DND-41 (cell line): ENCODE measurements at regions not wholly inside any gene's neighbourhood (a gene's known extent, or its start where the extent isn't known, plus 50 kb on each side); places are given as distances from the start of the nearest gene placed in this dataset.
"Not testable (repeated sequence)": the region's sequence is repeated elsewhere in the genome, so short reads cannot be mapped to it uniquely, and the experiment has no call there.

ENCODE experiments used
- ATAC-seq: fragments of 200-7000 bp; cut with Tn5 transposase; 3 replicates; pipeline ENCODE4 v1.9.1; 2021; ENCODE audit warnings: low read depth; ENCODE audit not compliant: insufficient read depth
- DNase-seq: peaks from one replicate; pipeline ENCODE4 v3.0.0-alpha.2; 2020
- H2AFZ ChIP-seq: 2 replicates; pipeline ENCODE4 v1.6.0; 2012; ENCODE audit warnings: low read depth, low read length
- H3K27ac ChIP-seq: 2 replicates; pipeline ENCODE4 v1.5.1; 2012; ENCODE audit warnings: low read length, inconsistent platforms
- H3K27me3 ChIP-seq: fragments of 200-600 bp; sonication (generic); 2 replicates; pipeline ENCODE4 v1.6.0; 2012; ENCODE audit warnings: low read length, mild to moderate bottlenecking, inconsistent platforms; ENCODE audit not compliant: insufficient read depth, poor library complexity
- H3K36me3 ChIP-seq: 2 replicates; pipeline ENCODE4 v1.5.1; 2012; ENCODE audit warnings: low read length, inconsistent platforms; ENCODE audit not compliant: insufficient read depth
- H3K4me1 ChIP-seq: 2 replicates; pipeline ENCODE4 v1.5.1; 2012; ENCODE audit warnings: mild to moderate bottlenecking, low read length; ENCODE audit not compliant: insufficient read depth
- H3K4me2 ChIP-seq: 2 replicates; pipeline ENCODE4 v1.6.0; 2012; ENCODE audit warnings: mild to moderate bottlenecking, moderate library complexity, low read length, inconsistent platforms; ENCODE audit not compliant: insufficient read depth
- H3K4me3 ChIP-seq, 2 experiments: fragments of 200-600 bp in 1 of 2; shearing (Covaris generic) in 1 of 2; 2 replicates each; pipeline ENCODE4 v1.5.1; 2012 to 2016; ENCODE audit warnings: inconsistent platforms in 2 of 2, low read length in 2 of 2, mild to moderate bottlenecking in 2 of 2, low read depth in 1 of 2, moderate library complexity in 1 of 2
- H3K79me2 ChIP-seq: 2 replicates; pipeline ENCODE4 v1.6.0; 2012; ENCODE audit warnings: low read length, inconsistent platforms; ENCODE audit not compliant: insufficient read depth
- H3K9ac ChIP-seq: 2 replicates; pipeline ENCODE4 v1.6.0; 2012; ENCODE audit warnings: low read depth, mild to moderate bottlenecking, inconsistent platforms, low read length, moderate library complexity
- H3K9me3 ChIP-seq: 2 replicates; pipeline ENCODE4 v1.5.1; 2012; ENCODE audit warnings: low read length, moderate library complexity, mild to moderate bottlenecking, inconsistent platforms; ENCODE audit not compliant: insufficient read depth, severe bottlenecking
- H4K20me1 ChIP-seq: 2 replicates; pipeline ENCODE4 v1.6.0; 2012; ENCODE audit warnings: low read length; ENCODE audit not compliant: insufficient read depth
- EZH2 ChIP-seq: IDR thresholded peaks from 3 replicates; pipeline ENCODE4 v1.6.1; 2012; ENCODE audit warnings: borderline replicate concordance, low read depth, mild to moderate bottlenecking, moderate library complexity, low read length, inconsistent platforms; ENCODE audit not compliant: severe bottlenecking
- TF ChIP-seq, protein P1 (sequence below): IDR thresholded peaks from 2 replicates; pipeline ENCODE4 v1.5.1; 2012; ENCODE audit warnings: borderline replicate concordance, low read length, moderate library complexity, mild to moderate bottlenecking; ENCODE audit not compliant: poor library complexity, severe bottlenecking; ENCODE audit errors: extremely low read depth

DNA sequence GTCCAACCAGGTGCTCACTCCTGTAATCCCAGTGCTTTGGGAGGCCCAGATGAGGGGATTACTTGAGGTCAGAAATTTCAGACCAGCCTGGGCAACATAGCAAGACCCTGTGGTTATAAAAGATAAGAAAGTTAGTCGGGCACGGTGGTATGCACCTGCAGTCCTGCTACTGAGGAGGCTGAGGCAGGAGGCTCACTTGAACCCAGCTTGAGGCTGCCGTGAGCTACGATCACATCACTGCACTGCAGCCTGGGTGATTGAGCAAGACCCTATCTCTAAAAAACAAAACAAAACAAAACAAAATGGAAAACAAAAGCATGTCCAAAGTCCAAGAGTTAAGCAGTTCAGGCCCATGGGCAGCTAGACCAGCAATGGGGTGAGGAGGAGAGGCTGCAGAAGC is 143.2 kb downstream of the IRX5 start:
- no peaks in the 10 kb centered on the region for H3K9me3 ChIP-seq
- H3K4me2 ChIP-seq: no peak overlapping the region
- no peak overlapping the region for H3K27ac ChIP-seq
- no peak overlapping the region for H3K4me3 ChIP-seq
- no peaks in the 10 kb centered on the region for H3K79me2 ChIP-seq
- H2AFZ ChIP-seq: no peak overlapping the region
- no peak for DNase-seq
- H3K9ac ChIP-seq: no peak overlapping the region
- ATAC-seq: no peak
- H3K4me1 ChIP-seq: no peaks in the 10 kb centered on the region
- H4K20me1 ChIP-seq: no peaks in the 10 kb centered on the region
- TF ChIP-seq EZH2: no peak
- TF ChIP-seq, protein P1, sequence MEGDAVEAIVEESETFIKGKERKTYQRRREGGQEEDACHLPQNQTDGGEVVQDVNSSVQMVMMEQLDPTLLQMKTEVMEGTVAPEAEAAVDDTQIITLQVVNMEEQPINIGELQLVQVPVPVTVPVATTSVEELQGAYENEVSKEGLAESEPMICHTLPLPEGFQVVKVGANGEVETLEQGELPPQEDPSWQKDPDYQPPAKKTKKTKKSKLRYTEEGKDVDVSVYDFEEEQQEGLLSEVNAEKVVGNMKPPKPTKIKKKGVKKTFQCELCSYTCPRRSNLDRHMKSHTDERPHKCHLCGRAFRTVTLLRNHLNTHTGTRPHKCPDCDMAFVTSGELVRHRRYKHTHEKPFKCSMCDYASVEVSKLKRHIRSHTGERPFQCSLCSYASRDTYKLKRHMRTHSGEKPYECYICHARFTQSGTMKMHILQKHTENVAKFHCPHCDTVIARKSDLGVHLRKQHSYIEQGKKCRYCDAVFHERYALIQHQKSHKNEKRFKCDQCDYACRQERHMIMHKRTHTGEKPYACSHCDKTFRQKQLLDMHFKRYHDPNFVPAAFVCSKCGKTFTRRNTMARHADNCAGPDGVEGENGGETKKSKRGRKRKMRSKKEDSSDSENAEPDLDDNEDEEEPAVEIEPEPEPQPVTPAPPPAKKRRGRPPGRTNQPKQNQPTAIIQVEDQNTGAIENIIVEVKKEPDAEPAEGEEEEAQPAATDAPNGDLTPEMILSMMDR: no peak
- H3K27me3 ChIP-seq: no peaks in the 10 kb centered on the region
- no peaks in the 10 kb centered on the region for H3K36me3 ChIP-seq

DNA sequence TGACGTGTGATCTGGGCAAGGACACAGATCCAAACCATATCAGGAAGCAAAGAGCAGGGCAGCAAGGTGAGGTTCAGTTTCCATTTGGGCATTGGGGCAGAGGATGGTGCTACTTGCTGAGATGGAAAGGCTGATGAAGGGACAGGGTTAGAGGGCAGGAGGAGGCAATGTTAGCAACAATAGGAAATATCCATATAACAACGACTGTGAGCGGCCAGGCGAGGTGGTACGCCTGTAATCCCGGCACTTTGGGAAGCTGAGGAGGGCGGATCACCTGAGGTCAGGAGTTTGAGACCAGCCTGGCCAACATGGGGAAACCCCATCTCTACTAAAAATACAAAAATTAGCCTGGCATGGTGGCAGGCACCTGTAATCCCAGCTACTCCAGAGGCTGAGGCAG is 144.5 kb downstream of the IRX5 start:
- not testable (repeated sequence) for H3K27ac ChIP-seq, H3K9ac ChIP-seq, H3K4me1 ChIP-seq, ATAC-seq, H3K79me2 ChIP-seq, H3K9me3 ChIP-seq, H3K27me3 ChIP-seq, H3K4me2 ChIP-seq, H2AFZ ChIP-seq, DNase-seq, H3K36me3 ChIP-seq, H4K20me1 ChIP-seq, H3K4me3 ChIP-seq

DNA sequence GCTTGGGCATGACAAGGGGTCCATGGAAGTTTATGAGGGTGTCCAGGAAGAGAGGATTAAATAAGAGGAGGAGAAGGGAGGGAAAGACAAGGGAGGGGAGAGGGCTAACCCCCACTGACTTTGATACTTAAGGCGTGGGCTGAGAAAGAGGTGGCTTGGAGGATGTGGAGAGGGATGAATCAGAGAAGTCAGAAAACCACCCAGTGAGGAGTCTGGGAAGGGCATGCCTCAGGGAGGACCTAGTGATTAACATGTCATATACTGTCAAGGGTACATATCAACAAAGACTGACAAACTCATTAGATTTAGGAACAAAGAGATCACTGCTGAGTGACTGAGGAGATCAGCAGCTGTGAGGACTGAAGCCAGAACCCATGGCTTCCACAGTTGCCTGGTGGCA is 145.4 kb downstream of the IRX5 start:
- H3K79me2 ChIP-seq: no peaks in the 10 kb centered on the region
- H2AFZ ChIP-seq: no peak overlapping the region
- H3K36me3 ChIP-seq: no peaks in the 10 kb centered on the region
- H3K9ac ChIP-seq: no peak overlapping the region
- H3K4me2 ChIP-seq: no peak overlapping the region
- H3K9me3 ChIP-seq: no peaks in the 10 kb centered on the region
- DNase-seq (no peak), ATAC-seq (no peak)
- no peak overlapping the region for H3K27ac ChIP-seq
- TF ChIP-seq, protein P1: no peak
- no peak for TF ChIP-seq EZH2
- H3K27me3 ChIP-seq: no peaks in the 10 kb centered on the region
- H4K20me1 ChIP-seq: no peaks in the 10 kb centered on the region
- no peaks in the 10 kb centered on the region for H3K4me1 ChIP-seq
- no peak overlapping the region for H3K4me3 ChIP-seq

DNA sequence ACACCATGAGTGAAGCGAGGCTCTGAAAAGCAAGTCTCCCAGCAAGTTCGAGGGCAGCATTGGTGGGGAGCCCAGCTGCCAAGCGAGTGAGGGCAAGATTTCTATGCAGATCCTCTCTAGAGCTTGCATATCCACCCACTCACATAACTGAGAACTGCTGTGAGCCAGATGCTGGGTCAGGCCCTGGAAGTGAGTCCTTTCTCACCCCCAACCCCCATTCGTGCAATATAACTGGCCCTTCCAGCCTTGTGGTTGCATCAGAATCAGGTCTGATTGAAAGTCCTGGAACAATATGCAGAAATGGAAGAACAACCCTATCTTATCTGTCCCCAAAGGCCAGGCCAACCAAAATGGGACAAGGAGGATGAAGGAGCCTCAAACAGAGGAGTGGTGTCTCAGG is 146.6 kb downstream of the IRX5 start:
- no peaks in the 10 kb centered on the region for H3K36me3 ChIP-seq
- ATAC-seq (no peak), DNase-seq (no peak)
- H3K79me2 ChIP-seq: no peaks in the 10 kb centered on the region
- no peak overlapping the region for H3K4me3 ChIP-seq
- no peak overlapping the region for H3K4me2 ChIP-seq
- no peaks in the 10 kb centered on the region for H3K27me3 ChIP-seq
- TF ChIP-seq, protein P1: no peak
- no peak overlapping the region for H3K9ac ChIP-seq
- no peak overlapping the region for H3K27ac ChIP-seq
- no peaks in the 10 kb centered on the region for H3K4me1 ChIP-seq
- no peak overlapping the region for H2AFZ ChIP-seq
- H4K20me1 ChIP-seq: no peaks in the 10 kb centered on the region
- H3K9me3 ChIP-seq: no peaks in the 10 kb centered on the region
